H1 (cell line): ENCODE measurements at regions not wholly inside any gene's neighbourhood (a gene's known extent, or its start where the extent isn't known, plus 50 kb on each side); places are given as distances from the start of the nearest gene placed in this dataset.

Experiments
- CBX5 ChIP-seq: fragments of 300-800, 300-1000 bp; sonication (generic); IDR thresholded peaks from 2 replicates; pipeline ENCODE4 v1.7.1; 2016; ENCODE audit warnings: antibody characterized with exemption, low read length, low read depth
- CEBPB ChIP-seq: IDR thresholded peaks from 2 replicates; pipeline ENCODE4 v1.6.1; 2012; ENCODE audit warnings: low read depth, low read length
- MAFK ChIP-seq: IDR thresholded peaks from 2 replicates; pipeline ENCODE4 v1.6.1; 2012; ENCODE audit warnings: low read depth, mild to moderate bottlenecking, improper control_type of control experiment, low read length
- RFX5 ChIP-seq: IDR thresholded peaks from 2 replicates; pipeline ENCODE4 v1.6.1; 2011; ENCODE audit warnings: low read depth, low read length, improper control_type of control experiment, borderline replicate concordance
- RNF2 ChIP-seq: fragments of 200-900, 300-1000 bp; sonication (generic); IDR thresholded peaks from 2 replicates; pipeline ENCODE4 v1.7.1; 2016; ENCODE audit warnings: borderline replicate concordance, low read depth, mild to moderate bottlenecking, antibody characterized with exemption, low read length; ENCODE audit not compliant: poor library complexity, severe bottlenecking; ENCODE audit errors: missing control alignments
- SIRT6 ChIP-seq: IDR thresholded peaks from one replicate; pipeline ENCODE4 v1.7.1; 2012; ENCODE audit warnings: low read length, inconsistent platforms

- TF ChIP-seq SIRT6 (no peak), RFX5 (no peak), RNF2 (no peak), MAFK (no peak), CEBPB (no peak), CBX5 (no peak)
- TF ChIP-seq, all 59 proteins: peak for 0
Measured at GRCh38 chr14:104293231-104293841, 154.9 kb downstream of the KIF26A start (continued).
